ENCODE measurements at regions not wholly inside any gene's neighbourhood (a gene's known extent, or its start where the extent isn't known, plus 50 kb on each side); places are given as distances from the start of the nearest gene placed in this dataset.

DNA sequence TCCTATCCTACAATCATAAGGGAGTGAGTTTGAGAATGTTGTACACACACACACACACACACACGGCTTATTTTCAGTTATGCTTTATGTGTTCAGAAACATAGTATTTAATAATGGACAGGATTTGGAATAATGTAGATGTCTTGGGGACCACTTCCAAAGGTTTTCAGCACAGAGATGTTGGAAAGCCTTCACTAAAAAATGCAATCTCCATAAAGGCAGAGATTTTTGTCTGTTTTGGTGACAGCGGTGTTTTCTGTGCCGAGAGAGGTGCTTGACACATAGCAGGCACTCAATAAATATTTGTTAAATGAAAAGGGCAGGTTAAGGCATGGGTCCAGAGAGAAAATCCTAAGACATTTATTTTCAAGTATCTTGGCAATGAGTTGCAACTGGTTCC lies 428.2 kb upstream of the RGMA start:
- TF ChIP-seq ZFP3 (CRISPR knock-in tag; IDR thresholded peaks at IDR 0.05) = no peak
- no peak for TF ChIP-seq ZFP30 (CRISPR knock-in tag; IDR thresholded peaks at IDR 0.05)
